GM18861 (cell line): ENCODE measurements at regions not wholly inside any gene's neighbourhood (a gene's known extent, or its start where the extent isn't known, plus 50 kb on each side); places are given as distances from the start of the nearest gene placed in this dataset.
"Not testable (repeated sequence)": the region's sequence is repeated elsewhere in the genome, so short reads cannot be mapped to it uniquely, and the experiment has no call there.

ENCODE experiments used
- ATAC-seq: cut with Tn5 transposase; IDR thresholded peaks from one replicate; pipeline ENCODE4 v1.9.1; 2021; ENCODE audit not compliant: unreplicated experiment

DNA sequence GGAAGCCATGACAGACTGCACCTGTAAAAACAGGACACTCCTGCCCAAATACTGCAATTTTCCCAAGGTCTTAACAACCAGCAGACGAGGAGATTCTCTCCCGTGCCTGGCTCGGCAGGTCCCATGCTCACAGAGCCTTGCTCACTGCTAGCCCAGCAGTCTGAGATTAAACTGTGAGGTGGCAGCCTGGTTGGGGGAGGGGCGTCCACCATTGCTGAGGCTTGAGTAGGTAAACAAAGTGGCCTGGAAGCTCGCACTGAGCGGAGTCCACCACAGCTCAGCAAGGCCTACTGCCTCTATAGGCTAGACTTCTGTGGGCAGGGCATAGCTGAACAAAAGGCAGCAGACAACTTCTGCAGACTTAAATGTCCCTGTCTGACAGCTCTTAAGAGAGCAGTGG is 80.3 kb downstream of the ANXA5 start:
- not testable (repeated sequence) for ATAC-seq

- ATAC-seq, result no peak
Observed at GRCh38 chr4:121614101-121614500, 82.7 kb downstream of the ANXA5 start.

GRCh38 chr4:121599049-121599448 is 97.7 kb downstream of the ANXA5 start:
- no peak for ATAC-seq

- ATAC-seq, result peak; percentile 60
Observed at GRCh38 chr4:121597346-121597934, 99.3 kb downstream of the ANXA5 start.

GRCh38 chr4:121594796-121595526 is 101.8 kb downstream of the ANXA5 start:
- ATAC-seq, result no peak

DNA sequence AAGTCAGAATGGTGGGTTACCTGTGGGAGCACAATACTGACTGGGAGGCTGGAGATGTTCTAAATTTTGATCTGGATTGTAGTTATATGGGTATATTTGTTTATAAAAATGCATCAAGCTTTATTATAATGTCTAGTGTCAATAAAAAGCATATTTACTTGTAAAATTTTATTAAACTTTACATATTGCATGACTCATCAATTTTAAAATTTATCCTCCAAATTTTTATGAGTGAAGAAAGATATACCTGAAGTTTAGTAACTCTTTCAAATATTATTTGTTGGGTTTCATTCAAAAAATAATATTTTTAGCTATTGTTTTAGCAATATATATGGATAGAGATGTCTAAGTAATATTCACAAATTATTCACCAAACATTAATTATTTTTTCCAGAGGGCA is 103.0 kb downstream of the ANXA5 start:
- no peak for ATAC-seq

DNA sequence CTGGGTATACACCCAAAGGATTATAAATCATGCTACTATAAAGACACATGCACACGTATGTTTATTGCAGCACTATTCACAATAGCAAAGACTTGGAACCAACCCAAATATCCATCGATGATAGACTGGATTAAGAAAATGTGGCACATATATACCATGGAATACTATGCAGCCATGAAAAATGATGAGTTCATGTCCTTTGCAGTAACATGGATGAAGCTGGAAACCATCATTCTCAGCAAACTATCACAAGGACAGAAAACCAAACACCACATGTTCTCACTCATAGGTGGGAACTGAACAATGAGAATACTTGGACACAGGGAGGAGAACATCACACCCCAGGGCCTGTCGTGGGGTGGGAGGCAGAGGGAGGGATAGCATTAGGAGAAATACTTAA is 104.5 kb downstream of the ANXA5 start:
- not testable (repeated sequence) for ATAC-seq

DNA sequence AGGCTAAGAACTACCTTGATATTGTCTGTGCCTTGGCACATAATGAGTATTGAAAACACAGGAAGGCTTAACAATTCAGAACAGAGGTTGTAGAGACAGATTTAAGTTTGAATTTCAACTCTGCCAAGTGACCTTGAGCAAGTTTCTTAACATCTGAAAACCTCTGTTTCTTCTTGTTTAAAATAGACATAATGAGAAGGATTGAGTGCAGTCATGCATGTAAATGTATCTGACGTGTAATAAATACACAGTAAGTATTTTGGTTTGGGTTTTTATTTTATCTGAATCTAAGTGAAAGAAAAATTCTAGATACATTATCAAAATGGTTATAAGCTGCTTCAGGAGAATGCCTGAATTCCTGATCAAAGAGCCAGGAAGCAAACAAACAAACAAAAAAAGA is 111.9 kb downstream of the ANXA5 start:
- no peak for ATAC-seq

- ATAC-seq, result no peak
Observed at GRCh38 chr4:121583396-121583795, 113.4 kb downstream of the ANXA5 start.

GRCh38 chr4:121582296-121582695 is 114.5 kb downstream of the ANXA5 start:
- no peak for ATAC-seq

DNA sequence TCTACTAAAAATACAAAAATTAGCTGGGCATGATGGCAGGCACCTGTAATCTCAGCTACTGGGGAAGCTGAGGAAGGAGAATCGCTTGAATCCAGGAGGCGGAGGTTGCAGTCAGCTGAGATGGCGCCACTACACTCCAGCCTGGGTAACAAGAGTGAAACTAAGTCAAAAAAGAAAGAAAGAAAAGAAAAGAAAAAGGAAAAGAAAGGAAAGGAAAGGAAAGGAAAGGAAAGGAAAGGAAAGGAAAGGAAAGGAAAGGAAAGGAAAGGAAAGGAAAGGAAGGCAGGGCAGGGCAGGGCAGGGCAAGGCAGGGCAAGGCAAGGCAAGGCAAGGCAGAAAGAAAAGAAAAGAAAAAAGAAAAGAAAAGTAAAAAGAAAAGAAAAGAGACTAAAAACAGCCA is 121.4 kb downstream of the ANXA5 start:
- not testable (repeated sequence) for ATAC-seq

- ATAC-seq, result no peak
Observed at GRCh38 chr4:121574618-121575017, 122.2 kb downstream of the ANXA5 start.

GRCh38 chr4:121567748-121568147 is 129.0 kb downstream of the ANXA5 start:
- ATAC-seq, result no peak

DNA sequence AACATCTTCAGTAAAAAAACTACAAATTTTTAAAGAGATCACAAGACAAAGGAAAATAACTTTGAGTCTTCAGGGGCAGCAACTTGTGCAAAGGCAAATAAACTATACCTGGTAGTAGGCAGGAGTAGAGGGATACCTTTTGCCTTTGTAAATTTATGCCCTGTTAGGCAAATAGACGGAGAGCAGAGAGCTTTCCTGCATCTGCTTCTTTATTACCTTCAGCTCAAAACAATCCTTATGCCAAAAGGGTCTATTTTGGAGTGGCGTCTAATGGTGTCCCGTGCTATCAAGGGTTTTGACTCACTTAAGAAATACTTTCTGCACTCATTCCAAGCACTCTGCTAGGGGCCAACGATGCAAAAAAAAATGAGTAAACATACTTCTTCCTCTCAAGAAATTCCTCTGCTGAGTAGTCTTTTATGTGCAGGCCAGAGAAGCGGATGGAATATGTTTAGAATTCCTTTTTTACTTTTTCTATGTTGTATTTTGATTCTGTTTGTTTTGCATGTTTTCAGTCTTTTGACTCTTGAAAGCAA is 131.9 kb downstream of the ANXA5 start:
- no peak for ATAC-seq

- no peak for ATAC-seq
Observed at GRCh38 chr4:121562811-121563210, 134.0 kb downstream of the ANXA5 start.

DNA sequence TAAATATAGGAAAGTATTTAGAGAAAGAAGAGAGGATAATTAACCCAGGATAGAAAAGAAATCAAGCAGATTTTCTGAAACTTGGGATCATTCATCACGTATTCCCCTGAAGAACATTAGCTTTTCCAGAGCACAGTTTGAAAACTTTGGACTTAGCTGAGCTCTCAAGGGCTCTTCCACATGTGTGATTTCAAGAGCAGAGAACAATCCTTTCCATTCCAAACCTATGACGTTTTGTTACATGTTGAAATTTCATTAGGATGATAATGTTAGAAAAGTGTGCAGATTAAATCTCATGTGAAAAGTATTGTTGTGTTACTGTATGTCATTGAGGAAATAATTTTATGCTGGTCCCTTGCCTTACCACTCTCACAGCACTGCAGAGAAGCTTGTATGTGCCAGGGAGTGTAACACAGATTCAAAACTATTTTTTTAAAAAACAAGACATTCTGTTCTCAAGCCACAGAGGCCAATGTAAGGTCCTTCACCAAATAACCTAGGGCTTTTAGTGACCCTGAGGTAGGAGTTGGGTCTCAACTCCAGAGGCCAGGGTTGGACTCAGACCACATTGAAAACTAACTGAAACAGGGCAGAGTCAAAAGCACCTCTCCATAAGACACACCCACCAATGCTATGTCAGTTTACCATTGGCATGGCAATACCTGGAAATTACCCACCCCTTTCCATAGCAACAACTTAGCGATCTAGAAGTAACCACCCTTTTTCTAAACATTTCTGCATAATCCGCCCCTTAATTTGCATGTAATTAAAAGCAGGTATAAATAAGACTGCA is 141.3 kb downstream of the ANXA5 start:
- no peak for ATAC-seq

GRCh38 chr4:121554382-121554781 is 142.4 kb downstream of the ANXA5 start:
- no peak for ATAC-seq

- ATAC-seq, result no peak
Observed at GRCh38 chr4:121551881-121552280, 144.9 kb downstream of the ANXA5 start.

DNA sequence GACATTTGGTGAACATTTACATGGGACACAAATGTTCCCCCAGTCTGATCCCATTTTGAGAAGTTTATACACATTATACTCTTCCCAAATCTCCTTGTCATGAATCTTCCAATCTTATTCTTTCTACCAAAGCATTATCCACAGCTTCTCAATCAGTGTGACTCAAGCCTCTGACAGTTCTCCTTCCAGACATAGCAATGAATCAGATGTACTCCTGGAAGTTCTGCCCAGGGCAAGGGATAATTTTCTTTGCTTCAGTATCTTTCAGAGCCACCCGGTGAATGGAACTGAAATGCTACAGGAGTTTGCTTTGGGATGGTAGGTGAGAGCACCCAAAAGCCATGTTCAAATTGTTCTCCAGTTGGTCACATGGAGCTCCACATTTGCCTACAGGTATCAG is 145.5 kb downstream of the ANXA5 start:
- ATAC-seq, result no peak

DNA sequence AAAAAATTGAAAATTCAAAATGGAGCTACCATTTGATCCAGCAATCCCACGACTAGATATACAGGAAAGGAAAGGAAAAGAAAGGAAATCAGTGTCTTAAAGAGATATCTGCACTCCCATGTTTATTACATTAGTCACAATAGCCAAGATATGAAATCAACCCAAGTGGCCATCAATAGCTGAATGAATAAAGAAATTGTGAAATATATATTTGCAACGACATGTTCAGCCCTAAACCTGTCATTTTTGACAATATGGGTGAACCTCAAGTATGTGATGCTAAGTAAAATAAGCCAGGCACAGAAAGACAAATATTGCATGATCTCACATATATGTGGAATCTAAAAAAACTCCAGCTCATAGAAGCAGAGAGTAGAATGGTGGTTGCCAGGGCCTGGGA is 155.1 kb downstream of the ANXA5 start:
- no peak for ATAC-seq

DNA sequence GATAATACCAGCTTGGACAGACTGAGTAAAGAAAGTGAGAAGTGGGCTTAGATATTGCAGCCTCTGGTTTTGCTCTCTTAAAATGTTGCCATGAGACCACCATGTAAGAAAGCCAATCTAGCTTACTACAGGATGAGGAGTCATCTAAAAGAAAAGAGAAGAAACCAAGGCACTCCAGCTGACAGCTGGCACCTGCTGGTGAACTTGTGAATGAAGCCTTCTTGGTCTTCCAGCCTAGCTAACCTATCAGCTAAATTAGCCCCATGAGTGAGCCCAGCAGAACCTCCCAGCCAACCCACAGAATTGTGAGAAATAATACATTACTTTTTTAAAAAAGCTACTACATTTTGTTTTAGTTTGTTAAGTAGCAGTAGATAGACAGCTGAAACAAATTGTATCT is 154.5 kb upstream of the QRFPR start:
- ATAC-seq, result no peak

- ATAC-seq, result no peak
Observed at GRCh38 chr4:121534187-121534586, 153.4 kb upstream of the QRFPR start.
